ENCODE measurements at regions not wholly inside any gene's neighbourhood (a gene's known extent, or its start where the extent isn't known, plus 50 kb on each side); places are given as distances from the start of the nearest gene placed in this dataset.

DNA sequence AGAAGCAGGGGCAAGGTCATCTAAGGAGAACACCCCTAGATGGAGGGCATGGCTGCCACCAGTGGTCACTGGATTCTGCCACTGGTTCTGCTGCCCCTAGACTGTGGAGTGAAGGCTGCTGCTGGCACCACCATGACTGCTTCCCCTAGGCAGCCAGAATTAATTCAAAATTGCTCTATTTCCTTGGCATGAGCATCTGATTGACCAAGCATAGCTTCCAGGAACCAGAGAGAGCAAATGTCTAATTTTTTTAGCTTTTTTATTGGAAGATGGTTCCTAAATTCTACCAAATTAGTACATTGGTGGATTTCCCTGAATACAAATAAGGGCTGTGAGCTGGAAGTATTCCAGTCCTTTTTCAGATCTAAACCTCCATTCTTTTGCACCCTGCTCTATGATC is 270.2 kb upstream of the GBE1 start:
- no peak for DNase-seq (ENCODE audit: low read depth)
- TF ChIP-seq, protein P1, sequence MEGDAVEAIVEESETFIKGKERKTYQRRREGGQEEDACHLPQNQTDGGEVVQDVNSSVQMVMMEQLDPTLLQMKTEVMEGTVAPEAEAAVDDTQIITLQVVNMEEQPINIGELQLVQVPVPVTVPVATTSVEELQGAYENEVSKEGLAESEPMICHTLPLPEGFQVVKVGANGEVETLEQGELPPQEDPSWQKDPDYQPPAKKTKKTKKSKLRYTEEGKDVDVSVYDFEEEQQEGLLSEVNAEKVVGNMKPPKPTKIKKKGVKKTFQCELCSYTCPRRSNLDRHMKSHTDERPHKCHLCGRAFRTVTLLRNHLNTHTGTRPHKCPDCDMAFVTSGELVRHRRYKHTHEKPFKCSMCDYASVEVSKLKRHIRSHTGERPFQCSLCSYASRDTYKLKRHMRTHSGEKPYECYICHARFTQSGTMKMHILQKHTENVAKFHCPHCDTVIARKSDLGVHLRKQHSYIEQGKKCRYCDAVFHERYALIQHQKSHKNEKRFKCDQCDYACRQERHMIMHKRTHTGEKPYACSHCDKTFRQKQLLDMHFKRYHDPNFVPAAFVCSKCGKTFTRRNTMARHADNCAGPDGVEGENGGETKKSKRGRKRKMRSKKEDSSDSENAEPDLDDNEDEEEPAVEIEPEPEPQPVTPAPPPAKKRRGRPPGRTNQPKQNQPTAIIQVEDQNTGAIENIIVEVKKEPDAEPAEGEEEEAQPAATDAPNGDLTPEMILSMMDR (IDR thresholded peaks at IDR 0.05; ENCODE audit: control insufficient read depth, insufficient read depth, low read depth, low read length, missing control alignments) = no peak
- no peak overlapping the region for H3K4me3 ChIP-seq (ENCODE audit: control insufficient read depth, low read depth, low read length)

DNA sequence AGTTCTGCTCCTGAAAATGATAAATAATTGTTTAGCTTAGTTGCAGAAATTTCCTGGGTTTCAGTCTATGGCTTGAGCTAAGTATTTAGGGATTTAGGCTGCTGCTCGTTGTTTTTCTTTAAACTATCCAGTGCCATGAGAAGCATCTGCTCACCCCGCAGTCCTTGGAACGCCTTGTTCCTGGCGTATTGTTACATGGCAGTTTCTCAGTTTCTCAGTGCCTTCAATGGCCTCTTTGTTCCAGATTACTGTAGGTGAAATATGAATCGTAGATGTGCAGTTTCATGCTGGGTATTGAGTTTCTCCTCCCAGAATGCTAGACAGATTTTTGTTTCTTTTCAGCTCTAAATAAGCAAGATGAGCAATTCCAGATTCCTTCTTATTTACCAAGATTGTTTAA is 269.5 kb upstream of the GBE1 start:
- TF ChIP-seq, protein P1 (IDR thresholded peaks at IDR 0.05; ENCODE audit: control insufficient read depth, insufficient read depth, low read depth, low read length, missing control alignments) = no peak
- no peak overlapping the region for H3K4me3 ChIP-seq (ENCODE audit: control insufficient read depth, low read depth, low read length)
- DNase-seq (ENCODE audit: low read depth) = no peak

DNA sequence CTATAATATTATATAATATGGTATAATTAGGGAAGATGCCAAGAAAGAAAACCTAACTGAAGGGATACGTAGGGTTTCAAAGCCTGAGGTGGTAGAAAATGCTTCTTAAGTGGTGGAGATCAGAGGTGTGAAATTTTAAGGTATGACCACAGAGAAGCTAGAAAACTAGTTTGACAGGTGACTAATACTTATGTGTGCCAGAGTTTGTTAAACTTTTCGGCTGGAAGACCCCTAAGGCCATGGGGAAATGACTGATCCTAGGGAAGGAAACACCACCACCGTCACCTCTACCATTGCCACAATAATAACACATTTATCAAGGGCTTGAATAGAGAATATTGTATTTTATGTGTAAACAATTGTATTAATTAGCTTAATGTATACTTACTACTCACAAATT is 261.4 kb upstream of the GBE1 start:
- DNase-seq (ENCODE audit: low read depth) = no peak
- no peak overlapping the region for H3K4me3 ChIP-seq (ENCODE audit: control insufficient read depth, low read depth, low read length)
- TF ChIP-seq, protein P1 (IDR thresholded peaks at IDR 0.05; ENCODE audit: control insufficient read depth, insufficient read depth, low read depth, low read length, missing control alignments) = no peak

DNA sequence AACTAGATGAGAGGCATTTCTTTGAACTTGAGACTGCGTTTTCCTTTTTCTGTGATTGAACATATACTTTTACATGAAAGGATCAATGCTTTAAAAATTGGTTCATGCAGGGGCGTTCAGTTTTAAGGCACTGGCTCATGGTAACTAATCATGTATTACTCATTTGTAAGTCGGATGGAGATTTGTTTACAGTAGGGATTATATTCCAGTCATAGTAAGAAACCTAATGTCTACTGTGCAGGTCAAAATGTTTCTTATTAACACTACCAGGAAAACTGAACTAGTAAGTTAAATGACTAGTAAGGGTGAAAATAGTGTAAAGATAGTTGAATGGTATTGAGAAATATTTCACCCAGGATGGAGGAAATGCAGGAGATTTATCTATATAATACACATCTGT is 258.8 kb upstream of the GBE1 start:
- TF ChIP-seq, protein P1 (IDR thresholded peaks at IDR 0.05; ENCODE audit: control insufficient read depth, insufficient read depth, low read depth, low read length, missing control alignments) = no peak
- DNase-seq (ENCODE audit: low read depth) = no peak
- no peak overlapping the region for H3K4me3 ChIP-seq (ENCODE audit: control insufficient read depth, low read depth, low read length)

DNA sequence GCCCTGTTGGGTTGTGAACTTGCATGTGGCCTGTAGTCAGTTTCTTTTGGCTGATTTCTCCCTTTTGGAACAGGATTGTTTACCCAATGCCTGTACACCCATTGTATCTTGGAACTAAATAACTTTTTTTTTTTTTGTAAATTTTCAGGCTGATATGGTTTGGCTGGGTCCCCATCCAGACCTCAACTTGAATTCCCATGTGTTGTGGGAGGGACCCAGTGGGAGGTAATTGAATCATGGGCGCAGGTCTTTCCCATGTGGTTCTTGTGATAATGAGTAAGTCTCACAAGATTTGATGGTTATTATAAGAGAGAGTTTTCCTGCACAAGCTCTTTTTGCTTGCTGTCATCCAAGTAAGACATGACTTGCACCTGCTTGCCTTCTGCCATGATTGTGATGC is 253.8 kb upstream of the GBE1 start:
- TF ChIP-seq, protein P1 (IDR thresholded peaks at IDR 0.05; ENCODE audit: control insufficient read depth, insufficient read depth, low read depth, low read length, missing control alignments) = no peak
- H3K4me3 ChIP-seq (ENCODE audit: control insufficient read depth, low read depth, low read length) = no peak overlapping the region

DNA sequence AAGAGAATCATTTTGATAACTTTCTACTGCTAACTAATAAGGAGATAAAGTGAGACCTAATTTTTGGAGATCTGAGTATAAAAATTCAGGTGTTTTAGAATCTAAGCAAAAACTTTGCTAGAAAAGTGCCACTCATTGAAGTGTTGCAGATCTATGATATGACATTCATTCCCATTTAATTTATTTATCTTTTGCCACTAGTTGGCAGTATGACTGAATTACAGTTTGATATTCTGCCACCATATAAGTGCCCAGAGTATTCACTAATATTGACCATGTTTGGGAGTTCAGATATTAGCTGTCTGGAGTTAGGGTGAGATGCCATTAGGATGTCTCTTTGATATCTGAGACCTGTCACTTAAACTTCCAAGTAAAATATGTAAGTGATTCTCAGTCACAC is 251.3 kb upstream of the GBE1 start:
- no peak overlapping the region for H3K4me3 ChIP-seq (ENCODE audit: control insufficient read depth, low read depth, low read length)
- TF ChIP-seq, protein P1 (IDR thresholded peaks at IDR 0.05; ENCODE audit: control insufficient read depth, insufficient read depth, low read depth, low read length, missing control alignments) = peak; percentile 23
- DNase-seq (ENCODE audit: low read depth) = no peak

More for the DNA sequence above, 253.8 kb upstream of the GBE1 start:
- DNase-seq (ENCODE audit: low read depth) = no peak

DNA sequence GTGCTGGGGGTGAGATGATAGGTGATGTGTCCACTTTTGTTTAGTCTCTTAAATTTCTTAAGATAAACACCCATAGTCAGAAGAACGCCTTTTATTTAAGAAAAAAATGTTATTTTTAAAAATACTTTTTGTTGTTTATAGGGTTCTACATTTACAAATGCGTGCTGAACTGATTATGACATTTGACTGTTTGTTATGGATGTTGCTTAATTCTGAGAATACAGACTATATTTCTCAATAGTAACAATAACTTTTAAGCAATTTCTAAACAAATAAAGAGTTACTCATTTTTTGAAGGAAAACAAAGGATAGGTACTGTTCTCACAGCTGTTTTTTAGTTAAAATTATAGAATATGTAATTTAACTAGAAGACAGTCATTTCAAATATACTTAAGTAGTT is 249.9 kb upstream of the GBE1 start:
- TF ChIP-seq, protein P1 (IDR thresholded peaks at IDR 0.05; ENCODE audit: control insufficient read depth, insufficient read depth, low read depth, low read length, missing control alignments) = no peak
- no peak for DNase-seq (ENCODE audit: low read depth)
- no peak overlapping the region for H3K4me3 ChIP-seq (ENCODE audit: control insufficient read depth, low read depth, low read length)
